Psoas muscle (tissue), 7 donors: ENCODE measurements at regions not wholly inside any gene's neighbourhood (a gene's known extent, or its start where the extent isn't known, plus 50 kb on each side); places are given as distances from the start of the nearest gene placed in this dataset.

Experiments used
- ATAC-seq, 4 donors: fragments of 200-7000 bp; cut with Tn5 transposase; one replicate each; pipeline ENCODE4 v1.9.1; 2020; ENCODE audit warnings: moderate library complexity in 3 of 4, mild to moderate bottlenecking in 2 of 4
- DNase-seq, 2 donors: peaks; one replicate each; pipeline ENCODE4 v3.0.0-alpha.2; 2020
- H3K27ac ChIP-seq: fragments of 200-600 bp; one replicate; pipeline ENCODE4 v1.8.0; 2022
- H3K27me3 ChIP-seq, 3 donors: fragments of 200-600 bp in 1 of 3; one replicate each; pipeline versions ENCODE4 v1.6.1 to v1.8.0; 2013 to 2022; ENCODE audit warnings: low read length in 2 of 3, mild to moderate bottlenecking in 2 of 3, moderate library complexity in 1 of 3; ENCODE audit not compliant: insufficient read depth in 3 of 3
- H3K36me3 ChIP-seq, 2 donors: fragments of 200-600 bp in 1 of 2; one replicate each; pipeline versions ENCODE4 v1.6.1 to v1.8.0; 2013 to 2022; ENCODE audit warnings: low read depth in 1 of 2, mild to moderate bottlenecking in 1 of 2, moderate library complexity in 1 of 2; ENCODE audit not compliant: insufficient read depth in 1 of 2
- H3K4me1 ChIP-seq: fragments of 200-600 bp; one replicate; pipeline ENCODE4 v1.8.0; 2022
- H3K4me3 ChIP-seq: fragments of 200-600 bp; one replicate; pipeline ENCODE4 v1.8.0; 2022; ENCODE audit warnings: mild to moderate bottlenecking
- H3K9me3 ChIP-seq: fragments of 200-600 bp; one replicate; pipeline ENCODE4 v1.8.0; 2022
- WGBS, 3 donors: extraction: QIAGEN DNeasy Blood & Tissue Kit; methylation state at CpG; one replicate each; pipeline versions ENCODE4 v1.1.6 to v1.1.7; 2013; 5-methylcytosine and 5-hydroxymethylcytosine counted together
- intact Hi-C, 2 donors: fragments of 100-400 bp; cut with DNase I; formaldehyde crosslinking; loops; one replicate each; pipeline versions ENCODE4 v1.11.0 to v1.14.2; 2022
- TF ChIP-seq, protein P1 (sequence below): fragments of 200-600 bp; IDR thresholded peaks from one replicate; pipeline ENCODE4 v1.8.0; 2022; ENCODE audit warnings: antibody characterized with exemption
- donor health status: healthy with polysubstance abuse.
- donor health status: DM: no; HTN: no; CAD: no; lungs with moderate emphysema.
- donor health status: Bipolar disorder and iron deficiency.
- donor health status: healthy.
- donor health status: DM: yes; HTN: yes; CAD: no.
- donor health status: DM: no; HTN: no; CAD: no.
- donor health status: DM: yes; HTN: yes; CAD: no.

DNA sequence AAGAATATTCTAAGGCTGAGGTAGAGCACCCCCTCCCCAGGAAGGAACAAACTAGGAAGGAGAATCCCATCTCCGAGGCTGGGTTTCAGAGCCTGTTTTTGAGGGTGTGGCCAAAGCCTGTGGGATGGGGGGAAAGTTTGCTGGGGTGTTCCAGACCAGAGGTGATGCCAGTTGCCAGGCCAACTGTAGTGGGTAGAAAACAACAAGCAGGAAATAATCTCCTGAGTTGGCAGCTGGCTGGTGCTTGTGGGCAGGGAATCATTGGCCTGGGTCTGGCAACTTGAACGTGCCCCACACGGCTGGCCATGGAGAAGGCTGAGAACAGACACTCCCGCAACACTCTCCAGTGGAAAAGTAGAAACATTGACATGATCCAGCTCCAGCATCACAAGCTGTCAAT, 385.6 kb downstream of the ETS1 start:
- 42 to 62% (median 43%) methylated on average over 4 of the region's 4 CpGs for WGBS, 3 donors
- no peaks in the 10 kb centered on the region for H3K4me1 ChIP-seq
- intact Hi-C loops, result no loop called here
- no peaks in the 10 kb centered on the region for H3K36me3 ChIP-seq
- no peak overlapping the region for H3K4me3 ChIP-seq
- no peaks in the 10 kb centered on the region for H3K9me3 ChIP-seq
- DNase-seq (no peak), ATAC-seq (no peak)
- H3K27ac ChIP-seq, result no peak overlapping the region
- TF ChIP-seq, protein P1, sequence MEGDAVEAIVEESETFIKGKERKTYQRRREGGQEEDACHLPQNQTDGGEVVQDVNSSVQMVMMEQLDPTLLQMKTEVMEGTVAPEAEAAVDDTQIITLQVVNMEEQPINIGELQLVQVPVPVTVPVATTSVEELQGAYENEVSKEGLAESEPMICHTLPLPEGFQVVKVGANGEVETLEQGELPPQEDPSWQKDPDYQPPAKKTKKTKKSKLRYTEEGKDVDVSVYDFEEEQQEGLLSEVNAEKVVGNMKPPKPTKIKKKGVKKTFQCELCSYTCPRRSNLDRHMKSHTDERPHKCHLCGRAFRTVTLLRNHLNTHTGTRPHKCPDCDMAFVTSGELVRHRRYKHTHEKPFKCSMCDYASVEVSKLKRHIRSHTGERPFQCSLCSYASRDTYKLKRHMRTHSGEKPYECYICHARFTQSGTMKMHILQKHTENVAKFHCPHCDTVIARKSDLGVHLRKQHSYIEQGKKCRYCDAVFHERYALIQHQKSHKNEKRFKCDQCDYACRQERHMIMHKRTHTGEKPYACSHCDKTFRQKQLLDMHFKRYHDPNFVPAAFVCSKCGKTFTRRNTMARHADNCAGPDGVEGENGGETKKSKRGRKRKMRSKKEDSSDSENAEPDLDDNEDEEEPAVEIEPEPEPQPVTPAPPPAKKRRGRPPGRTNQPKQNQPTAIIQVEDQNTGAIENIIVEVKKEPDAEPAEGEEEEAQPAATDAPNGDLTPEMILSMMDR, result no peak
- no peaks in the 10 kb centered on the region for H3K27me3 ChIP-seq

DNA sequence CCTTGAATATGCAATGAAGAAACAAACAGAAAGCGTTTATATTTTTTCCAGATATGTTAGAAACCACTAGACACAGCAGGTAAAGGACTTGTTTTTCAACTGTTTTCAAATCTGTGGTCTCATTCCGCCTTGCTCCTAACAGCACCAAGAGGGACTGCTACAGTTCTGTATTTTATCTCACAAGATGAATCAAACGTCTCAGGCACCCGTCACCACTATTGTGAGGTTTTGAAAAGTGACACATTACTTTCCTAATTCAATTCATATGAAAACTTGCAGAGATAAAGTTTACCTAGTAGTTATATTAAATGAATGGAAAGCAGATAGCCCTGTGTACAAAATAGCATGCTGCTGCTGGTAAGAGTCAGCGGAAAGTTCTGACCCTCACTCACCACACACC, 386.3 kb downstream of the ETS1 start:
- H3K27ac ChIP-seq, result no peak overlapping the region
- no peak overlapping the region for H3K4me3 ChIP-seq
- H3K36me3 ChIP-seq, result no peaks in the 10 kb centered on the region
- no peak for DNase-seq
- H3K9me3 ChIP-seq, result no peaks in the 10 kb centered on the region
- H3K27me3 ChIP-seq, result no peaks in the 10 kb centered on the region
- TF ChIP-seq, protein P1, result no peak
- no peak for ATAC-seq
- intact Hi-C loops, result no loop called here
- WGBS, 3 donors, result 90 to 96% (median 96%) methylated on average over 5 of the region's 5 CpGs
- H3K4me1 ChIP-seq, result no peaks in the 10 kb centered on the region

DNA sequence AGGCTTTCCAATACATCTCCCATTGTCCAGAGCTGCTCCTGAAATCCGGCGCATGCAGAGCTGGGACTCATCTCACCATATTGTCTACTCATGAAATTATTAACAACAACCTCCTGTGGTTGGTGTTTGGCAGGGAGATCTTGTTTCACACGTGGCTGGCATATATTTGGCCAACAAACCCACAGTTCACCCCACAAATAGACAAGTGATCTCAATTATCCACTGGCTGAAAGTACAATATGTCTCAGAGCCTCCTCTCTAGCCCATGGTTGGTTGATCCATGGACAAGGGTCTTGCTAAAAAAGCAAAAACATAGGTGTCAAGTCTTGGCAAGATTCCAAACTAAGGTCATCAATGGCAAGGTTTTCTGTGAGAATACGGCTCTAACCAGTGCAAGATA, 386.9 kb downstream of the ETS1 start:
- intact Hi-C loops, result no loop called here
- Histone ChIP-seq H3K27me3 (no peaks in the 10 kb centered on the region), H3K36me3 (no peaks in the 10 kb centered on the region), H3K4me3 (no peak overlapping the region), H3K9me3 (no peaks in the 10 kb centered on the region), H3K27ac (no peak overlapping the region), H3K4me1 (no peaks in the 10 kb centered on the region)
- WGBS, 3 donors, result 67 to 82% (median 75%) methylated on average over 4 of the region's 4 CpGs
- ATAC-seq (no peak), DNase-seq (no peak)
- TF ChIP-seq, protein P1, result no peak

DNA sequence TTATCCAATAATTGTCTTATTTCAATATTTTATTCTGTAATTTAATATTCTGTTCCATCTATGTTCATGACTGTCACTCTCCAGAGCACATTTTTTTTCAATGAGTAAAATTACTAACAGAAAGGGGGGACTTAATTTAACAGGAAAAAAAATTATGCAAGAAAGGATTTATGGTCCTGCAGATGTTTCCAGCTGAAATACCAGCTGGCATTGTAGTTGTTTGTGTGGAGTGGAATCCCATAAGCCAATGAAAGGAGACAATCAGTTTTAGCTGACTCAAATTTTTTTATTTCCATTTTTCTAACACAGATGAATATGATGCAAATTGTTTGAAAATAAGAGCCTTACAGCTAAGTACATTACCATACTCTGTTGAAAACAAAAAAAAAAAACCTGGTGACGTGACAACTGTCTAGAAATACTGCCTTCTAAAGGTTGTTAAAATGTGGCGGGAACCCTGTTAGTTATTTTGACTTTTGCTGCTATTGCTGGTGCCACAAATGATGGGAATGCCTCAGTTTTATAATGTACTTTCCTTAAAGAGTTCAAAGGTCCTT, 389.1 kb downstream of the ETS1 start:
- Histone ChIP-seq H3K9me3 (no peaks in the 10 kb centered on the region), H3K27me3 (no peaks in the 10 kb centered on the region), H3K36me3 (no peaks in the 10 kb centered on the region), H3K4me1 (peaks cover 4% of the 10 kb centered on the region), H3K27ac (no peak overlapping the region), H3K4me3 (no peak overlapping the region)
- no peak for DNase-seq
- intact Hi-C loops, result no loop called here
- TF ChIP-seq, protein P1, result no peak
- peak in 1 of 4 donors; percentile 37 for ATAC-seq
- WGBS, 3 donors, result 61 to 71% (median 62%) methylated on average over 2 of the region's 2 CpGs

DNA sequence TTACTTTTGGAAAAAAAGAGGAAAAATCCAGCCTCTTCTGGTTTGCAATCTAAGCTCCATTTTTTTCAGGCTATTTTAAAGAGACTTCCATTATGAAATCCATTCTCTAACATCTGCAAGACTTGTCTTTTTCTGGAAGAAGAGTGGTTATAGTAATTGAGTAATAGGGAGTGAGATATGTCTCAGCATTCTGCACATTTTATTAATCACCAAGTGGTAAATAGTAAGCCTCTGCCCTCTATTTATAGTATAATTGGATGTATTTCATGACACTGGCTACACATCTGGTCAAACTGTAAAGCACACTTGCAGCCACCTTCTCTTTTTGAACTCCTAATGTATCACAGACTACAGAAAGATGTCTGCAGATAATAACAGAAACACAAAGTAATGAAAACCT, 391.1 kb downstream of the ETS1 start:
- no peaks in the 10 kb centered on the region for H3K36me3 ChIP-seq
- H3K9me3 ChIP-seq, result no peaks in the 10 kb centered on the region
- no peak overlapping the region for H3K4me3 ChIP-seq
- intact Hi-C loops, result no loop called here
- ATAC-seq (no peak), DNase-seq (no peak)
- TF ChIP-seq, protein P1, result no peak
- H3K4me1 ChIP-seq, result peaks cover 4% of the 10 kb centered on the region
- H3K27me3 ChIP-seq, result no peaks in the 10 kb centered on the region
- no peak overlapping the region for H3K27ac ChIP-seq
